ENCODE measurements at regions not wholly inside any gene's neighbourhood (a gene's known extent, or its start where the extent isn't known, plus 50 kb on each side); places are given as distances from the start of the nearest gene placed in this dataset.

- Histone ChIP-seq H3K4me3 (no peak overlapping the region), H3K4me2 (ENCODE audit: unreplicated experiment) (no peak overlapping the region)
- in situ Hi-C loops (cut with MboI): no loop called here
These were observed 200.0 kb downstream of the FAM170A start for GRCh38 chr5:119829341-119829740.

GRCh38 chr5:119833176-119833575 is 203.8 kb downstream of the FAM170A start:
- H3K9ac ChIP-seq: no peak overlapping the region
- H3K36me3 ChIP-seq (ENCODE audit: low read depth): no peaks in the 10 kb centered on the region
- no peak overlapping the region for H3K27ac ChIP-seq
- H3K9me3 ChIP-seq (ENCODE audit: low read depth): no peaks in the 10 kb centered on the region
- in situ Hi-C loops (cut with MboI): no loop called here
- DNase-seq: no peak
- no peak overlapping the region for H3K4me3 ChIP-seq
- 28 to 31% methylated on average over 4 of the region's 4 CpGs for WGBS, 2 experiments (ENCODE audit: low coverage in 1 of 2, low lambda C conversion rate in 2 of 2, missing lambda C conversion rate in 2 of 2)
- no peaks in the 10 kb centered on the region for H3K27me3 ChIP-seq (replicated peaks; ENCODE audit: insufficient read depth)
- H3K4me2 ChIP-seq (ENCODE audit: unreplicated experiment): no peak overlapping the region
- no peaks in the 10 kb centered on the region for H3K4me1 ChIP-seq (ENCODE audit: insufficient read depth)
- no peaks in the 10 kb centered on the region for H3K79me2 ChIP-seq (ENCODE audit: insufficient read depth)
- H3F3A ChIP-seq (ENCODE audit: insufficient read depth): no peaks in the 10 kb centered on the region
- TF ChIP-seq EZH2 (IDR thresholded peaks at IDR 0.05; ENCODE audit: insufficient read depth, poor library complexity, severe bottlenecking) (no peak), EZH2phosphoT487 (IDR thresholded peaks at IDR 0.05; ENCODE audit: insufficient read depth, low read depth) (no peak)
- no peak overlapping the region for H2AFZ ChIP-seq
- no peaks in the 10 kb centered on the region for H4K20me1 ChIP-seq (ENCODE audit: insufficient read depth)
- no peaks in the 10 kb centered on the region for H3K9me2 ChIP-seq (ENCODE audit: insufficient read depth)

More at GRCh38 chr5:119829341-119829740, 200.0 kb downstream of the FAM170A start:
- no peak overlapping the region for H2AFZ ChIP-seq
- no peak overlapping the region for H3K9ac ChIP-seq
- H3K27me3 ChIP-seq (replicated peaks; ENCODE audit: insufficient read depth): no peaks in the 10 kb centered on the region
- no peaks in the 10 kb centered on the region for H3K4me1 ChIP-seq (ENCODE audit: insufficient read depth)
- no peaks in the 10 kb centered on the region for H3K9me3 ChIP-seq (ENCODE audit: low read depth)
- no peak for TF ChIP-seq EZH2phosphoT487 (IDR thresholded peaks at IDR 0.05; ENCODE audit: insufficient read depth, low read depth)
- no peak for TF ChIP-seq EZH2 (IDR thresholded peaks at IDR 0.05; ENCODE audit: insufficient read depth, poor library complexity, severe bottlenecking)
- H3K79me2 ChIP-seq (ENCODE audit: insufficient read depth): no peaks in the 10 kb centered on the region
- H3K36me3 ChIP-seq (ENCODE audit: low read depth): no peaks in the 10 kb centered on the region
- H3K9me2 ChIP-seq (ENCODE audit: insufficient read depth): no peaks in the 10 kb centered on the region
- DNase-seq: no peak
- no peak overlapping the region for H3K27ac ChIP-seq
- no peaks in the 10 kb centered on the region for H4K20me1 ChIP-seq (ENCODE audit: insufficient read depth)
- H3F3A ChIP-seq (ENCODE audit: insufficient read depth): no peaks in the 10 kb centered on the region

DNA sequence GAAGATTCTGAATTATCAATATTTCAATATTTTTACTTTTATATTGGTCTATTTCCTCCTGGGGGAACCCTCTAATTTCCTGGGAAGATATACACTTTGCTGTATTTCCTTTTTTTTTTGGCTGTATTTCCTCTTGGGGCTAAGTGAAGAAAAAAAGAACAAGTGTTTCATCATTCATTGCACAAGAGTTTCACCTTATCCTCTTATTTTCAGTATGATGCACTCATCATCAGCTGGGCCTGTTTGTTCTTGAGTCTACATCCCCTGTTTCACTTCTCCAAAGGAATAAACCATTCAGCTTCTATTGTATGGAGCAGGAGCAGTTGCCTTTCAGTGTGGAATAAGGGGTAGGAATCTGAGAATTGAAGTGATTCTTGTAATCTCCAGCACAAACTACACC is 210.8 kb downstream of the FAM170A start:
- Histone ChIP-seq H3K9me3 (ENCODE audit: low read depth) (no peaks in the 10 kb centered on the region), H3K4me1 (ENCODE audit: insufficient read depth) (no peaks in the 10 kb centered on the region), H3K9me2 (ENCODE audit: insufficient read depth) (no peaks in the 10 kb centered on the region), H3K27ac (no peak overlapping the region), H3K36me3 (ENCODE audit: low read depth) (no peaks in the 10 kb centered on the region), H3K9ac (no peak overlapping the region), H2AFZ (no peak overlapping the region), H3K27me3 (replicated peaks; ENCODE audit: insufficient read depth) (no peaks in the 10 kb centered on the region), H4K20me1 (ENCODE audit: insufficient read depth) (no peaks in the 10 kb centered on the region), H3K4me2 (ENCODE audit: unreplicated experiment) (no peak overlapping the region), H3K79me2 (ENCODE audit: insufficient read depth) (no peaks in the 10 kb centered on the region), H3K4me3 (no peak overlapping the region), H3F3A (ENCODE audit: insufficient read depth) (no peaks in the 10 kb centered on the region)
- TF ChIP-seq EZH2 (IDR thresholded peaks at IDR 0.05; ENCODE audit: insufficient read depth, poor library complexity, severe bottlenecking) (no peak), EZH2phosphoT487 (IDR thresholded peaks at IDR 0.05; ENCODE audit: insufficient read depth, low read depth) (no peak)
- in situ Hi-C loops (cut with MboI): no loop called here
- no peak for DNase-seq

DNA sequence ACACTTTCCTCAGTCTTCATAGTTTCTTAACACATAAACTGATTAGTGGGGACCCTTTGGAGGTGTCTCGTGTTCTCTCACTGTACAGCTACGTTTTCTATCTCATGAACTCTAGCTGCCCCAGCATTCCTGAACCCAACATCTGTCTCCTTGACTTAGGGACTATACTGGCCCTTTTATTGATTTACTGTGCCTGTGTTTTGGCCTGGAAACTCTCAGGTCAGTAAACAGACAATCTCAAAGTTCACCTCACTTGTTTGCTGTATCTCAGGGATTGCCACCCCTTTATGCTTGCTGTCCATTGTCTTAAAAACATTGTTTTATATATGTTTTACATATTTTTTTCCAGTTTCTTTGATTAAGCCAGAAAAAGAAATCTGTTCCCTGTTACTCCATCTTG is 222.8 kb downstream of the FAM170A start:
- Histone ChIP-seq H3K4me2 (ENCODE audit: unreplicated experiment) (no peak overlapping the region), H4K20me1 (ENCODE audit: insufficient read depth) (no peaks in the 10 kb centered on the region), H3K9me2 (ENCODE audit: insufficient read depth) (no peaks in the 10 kb centered on the region), H3K4me1 (ENCODE audit: insufficient read depth) (no peaks in the 10 kb centered on the region), H3K27me3 (replicated peaks; ENCODE audit: insufficient read depth) (no peaks in the 10 kb centered on the region), H3K36me3 (ENCODE audit: low read depth) (no peaks in the 10 kb centered on the region), H3F3A (ENCODE audit: insufficient read depth) (no peaks in the 10 kb centered on the region), H3K27ac (no peak overlapping the region), H3K79me2 (ENCODE audit: insufficient read depth) (no peaks in the 10 kb centered on the region), H3K9ac (no peak overlapping the region), H2AFZ (no peak overlapping the region), H3K4me3 (no peak overlapping the region), H3K9me3 (ENCODE audit: low read depth) (no peaks in the 10 kb centered on the region)
- DNase-seq: no peak
- no peak for TF ChIP-seq EZH2 (IDR thresholded peaks at IDR 0.05; ENCODE audit: insufficient read depth, poor library complexity, severe bottlenecking)
- no peak for TF ChIP-seq EZH2phosphoT487 (IDR thresholded peaks at IDR 0.05; ENCODE audit: insufficient read depth, low read depth)
- WGBS, 2 experiments (ENCODE audit: low coverage in 1 of 2, low lambda C conversion rate in 2 of 2, missing lambda C conversion rate in 2 of 2): 10 to 11% methylated on average over 2 of the region's 2 CpGs
- in situ Hi-C loops (cut with MboI): no loop called here

DNA sequence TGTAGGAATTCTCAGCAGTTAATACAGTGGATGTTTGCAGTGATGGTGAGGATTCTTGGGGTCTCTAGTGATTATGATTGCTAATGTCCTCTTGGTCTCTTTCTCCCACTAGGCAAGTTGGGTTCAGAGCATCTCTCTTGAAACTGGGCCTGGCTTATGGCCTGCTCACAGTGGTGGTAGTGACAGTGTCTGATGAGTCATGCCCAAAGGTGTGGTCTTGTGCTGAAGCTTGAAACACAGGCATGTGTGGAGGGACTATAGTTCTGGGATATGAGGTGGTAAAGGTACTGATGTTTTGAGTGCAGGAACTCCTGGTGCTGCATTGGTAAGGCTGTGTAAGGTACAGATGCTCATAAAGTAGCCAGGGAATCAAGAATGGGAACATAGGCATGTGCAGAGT is 231.1 kb downstream of the FAM170A start:
- no peak for TF ChIP-seq EZH2 (IDR thresholded peaks at IDR 0.05; ENCODE audit: insufficient read depth, poor library complexity, severe bottlenecking)
- TF ChIP-seq EZH2phosphoT487 (IDR thresholded peaks at IDR 0.05; ENCODE audit: insufficient read depth, low read depth): no peak
- H3K4me2 ChIP-seq (ENCODE audit: unreplicated experiment): no peak overlapping the region
- no peaks in the 10 kb centered on the region for H3K27me3 ChIP-seq (replicated peaks; ENCODE audit: insufficient read depth)
- H3K4me3 ChIP-seq: no peak overlapping the region
- no peaks in the 10 kb centered on the region for H4K20me1 ChIP-seq (ENCODE audit: insufficient read depth)
- no peak for DNase-seq
- no peaks in the 10 kb centered on the region for H3K79me2 ChIP-seq (ENCODE audit: insufficient read depth)
- no peaks in the 10 kb centered on the region for H3K9me2 ChIP-seq (ENCODE audit: insufficient read depth)
- no peak overlapping the region for H2AFZ ChIP-seq
- in situ Hi-C loops (cut with MboI): no loop called here
- no peaks in the 10 kb centered on the region for H3K4me1 ChIP-seq (ENCODE audit: insufficient read depth)
- H3K36me3 ChIP-seq (ENCODE audit: low read depth): no peaks in the 10 kb centered on the region
- no peaks in the 10 kb centered on the region for H3F3A ChIP-seq (ENCODE audit: insufficient read depth)
- no peak overlapping the region for H3K27ac ChIP-seq
- H3K9ac ChIP-seq: no peak overlapping the region
- H3K9me3 ChIP-seq (ENCODE audit: low read depth): no peaks in the 10 kb centered on the region

All from GM23248 (cell line).